Trophoblast cell (in vitro differentiated cells and primary cell): ENCODE measurements at regions not wholly inside any gene's neighbourhood (a gene's known extent, or its start where the extent isn't known, plus 50 kb on each side); places are given as distances from the start of the nearest gene placed in this dataset.
"Not testable (repeated sequence)": the region's sequence is repeated elsewhere in the genome, so short reads cannot be mapped to it uniquely, and the experiment has no call there.

Experiments used
- DNase-seq, 2 donors: peaks; one replicate each; pipeline ENCODE4 v3.0.0-alpha.2; 2016
- H2AFZ ChIP-seq: 2 replicates; pipeline ENCODE4 v1.6.1; 2013; ENCODE audit warnings: low read length, moderate library complexity, mild to moderate bottlenecking; ENCODE audit not compliant: insufficient read depth, poor library complexity
- H2AK5ac ChIP-seq: 2 replicates; pipeline ENCODE4 v1.6.1; 2013; ENCODE audit warnings: mild to moderate bottlenecking, low read length
- H2BK120ac ChIP-seq: 2 replicates; pipeline ENCODE4 v1.6.1; 2013; ENCODE audit warnings: low read length, mild to moderate bottlenecking, moderate library complexity; ENCODE audit not compliant: insufficient read depth, poor library complexity
- H2BK12ac ChIP-seq: 2 replicates; pipeline ENCODE4 v1.6.1; 2013; ENCODE audit warnings: mild to moderate bottlenecking, low read length, moderate library complexity
- H2BK5ac ChIP-seq: 2 replicates; pipeline ENCODE4 v1.6.1; 2013; ENCODE audit warnings: low read length, low read depth, moderate library complexity, mild to moderate bottlenecking; ENCODE audit not compliant: poor library complexity
- H3K14ac ChIP-seq: 2 replicates; pipeline ENCODE4 v1.6.1; 2013; ENCODE audit warnings: mild to moderate bottlenecking, low read length
- H3K18ac ChIP-seq: 2 replicates; pipeline ENCODE4 v1.6.1; 2013; ENCODE audit warnings: mild to moderate bottlenecking, low read length
- H3K23ac ChIP-seq: 2 replicates; pipeline ENCODE4 v1.6.1; 2013; ENCODE audit warnings: low read length
- H3K27ac ChIP-seq: 2 replicates; pipeline ENCODE4 v1.5.1; 2013; ENCODE audit warnings: low read depth, mild to moderate bottlenecking, inconsistent platforms, low read length, moderate library complexity
- H3K27me3 ChIP-seq: 2 replicates; pipeline ENCODE4 v1.6.1; 2013; ENCODE audit warnings: inconsistent platforms, mild to moderate bottlenecking, low read length, moderate library complexity; ENCODE audit not compliant: insufficient read depth
- H3K36me3 ChIP-seq, 2 experiments: 1 replicate in 1 of 2; 2 replicates in 1 of 2; pipeline ENCODE4 v1.6.1; 2013; ENCODE audit warnings: low read length in 2 of 2, mild to moderate bottlenecking in 2 of 2, moderate library complexity in 1 of 2; ENCODE audit not compliant: insufficient read depth in 2 of 2, control insufficient read depth in 1 of 2
- H3K4ac ChIP-seq: 2 replicates; pipeline ENCODE4 v1.6.1; 2013; ENCODE audit warnings: low read depth, mild to moderate bottlenecking, low read length, moderate library complexity
- H3K4me1 ChIP-seq, 2 experiments: 1 replicate in 1 of 2; 2 replicates in 1 of 2; pipeline ENCODE4 v1.6.1; 2013; ENCODE audit warnings: low read length in 2 of 2, mild to moderate bottlenecking in 2 of 2, moderate library complexity in 1 of 2; ENCODE audit not compliant: insufficient read depth in 2 of 2, control insufficient read depth in 1 of 2
- H3K4me2 ChIP-seq: 2 replicates; pipeline ENCODE4 v1.6.1; 2013; ENCODE audit warnings: inconsistent platforms, mild to moderate bottlenecking, low read length, moderate library complexity
- H3K4me3 ChIP-seq: 2 replicates; pipeline ENCODE4 v1.5.1; 2013; ENCODE audit warnings: mild to moderate bottlenecking, low read depth, low read length, inconsistent platforms
- H3K79me1 ChIP-seq: one replicate; pipeline ENCODE4 v1.6.1; 2013; ENCODE audit warnings: low read length
- H3K79me2 ChIP-seq: 2 replicates; pipeline ENCODE4 v1.6.1; 2013; ENCODE audit warnings: low read length, mild to moderate bottlenecking; ENCODE audit not compliant: control insufficient read depth, insufficient read depth, poor library complexity
- H3K9ac ChIP-seq: 2 replicates; pipeline ENCODE4 v1.6.1; 2013; ENCODE audit warnings: mild to moderate bottlenecking, low read length
- H3K9me3 ChIP-seq: 2 replicates; pipeline ENCODE4 v1.6.1; 2013; ENCODE audit warnings: low read depth, mild to moderate bottlenecking, control low read depth, inconsistent platforms, low read length; ENCODE audit not compliant: insufficient read depth
- H4K12ac ChIP-seq: 2 replicates; pipeline ENCODE4 v1.6.1; 2013; ENCODE audit warnings: low read depth, mild to moderate bottlenecking, low read length, moderate library complexity
- H4K8ac ChIP-seq: 2 replicates; pipeline ENCODE4 v1.6.1; 2013; ENCODE audit warnings: low read depth, mild to moderate bottlenecking, low read length, moderate library complexity
- H4K91ac ChIP-seq: one replicate; pipeline ENCODE4 v1.6.1; 2013; ENCODE audit warnings: low read depth, mild to moderate bottlenecking, low read length, moderate library complexity
- WGBS: extraction: QIAGEN DNeasy Blood & Tissue Kit; methylation state at CpG from one replicate; pipeline ENCODE4 v1.1.7; 2013; ENCODE audit warnings: missing lambda C conversion rate; ENCODE audit not compliant: insufficient read length, insufficient coverage; ENCODE audit errors: extremely low coverage; 5-methylcytosine and 5-hydroxymethylcytosine counted together

- not testable (repeated sequence) for H3K4me2 ChIP-seq, H3K23ac ChIP-seq, H3K27ac ChIP-seq, H2AFZ ChIP-seq, H3K4me3 ChIP-seq, H2BK5ac ChIP-seq, H3K9me3 ChIP-seq, H3K4me1 ChIP-seq, H3K9ac ChIP-seq, H4K8ac ChIP-seq, H3K36me3 ChIP-seq, H2BK120ac ChIP-seq, H4K12ac ChIP-seq, H3K4ac ChIP-seq, H3K79me2 ChIP-seq, H3K27me3 ChIP-seq, H3K18ac ChIP-seq, H2BK12ac ChIP-seq, H2AK5ac ChIP-seq, H3K14ac ChIP-seq, H4K91ac ChIP-seq, H3K79me1 ChIP-seq, DNase-seq
- WGBS = no CpG with 5 or more reads among the region's 4 CpGs
Observed at GRCh38 chr5:62757686-62758085, 179.1 kb downstream of the LRRC70 start.

- H3K4me1 ChIP-seq, H4K91ac ChIP-seq, H3K27me3 ChIP-seq, H2AFZ ChIP-seq, H4K8ac ChIP-seq, H3K4me2 ChIP-seq, H2BK12ac ChIP-seq, H3K18ac ChIP-seq, H3K9ac ChIP-seq, H3K27ac ChIP-seq, H3K4ac ChIP-seq, DNase-seq, H3K36me3 ChIP-seq, H2AK5ac ChIP-seq, H3K79me2 ChIP-seq, H4K12ac ChIP-seq, H2BK120ac ChIP-seq, H3K14ac ChIP-seq, H3K79me1 ChIP-seq, H2BK5ac ChIP-seq, H3K9me3 ChIP-seq, H3K23ac ChIP-seq, H3K4me3 ChIP-seq: not testable (repeated sequence)
- no CpG with 5 or more reads among the region's 4 CpGs for WGBS
Observed at GRCh38 chr5:62752998-62753367, 174.4 kb downstream of the LRRC70 start.

GRCh38 chr5:62752056-62752997, 173.7 kb downstream of the LRRC70 start:
- not testable (repeated sequence) for H3K4ac ChIP-seq

GRCh38 chr5:62742207-62742606, 163.6 kb downstream of the LRRC70 start:
- Histone ChIP-seq H3K79me1 (no peaks in the 10 kb centered on the region), H3K9ac (no peak overlapping the region), H4K91ac (no peak overlapping the region), H3K9me3 (no peaks in the 10 kb centered on the region), H3K27me3 (no peaks in the 10 kb centered on the region), H3K79me2 (no peaks in the 10 kb centered on the region), H2BK5ac (no peak overlapping the region), H3K4me3 (no peak overlapping the region), H3K14ac (no peak overlapping the region), H2AK5ac (no peak overlapping the region), H3K36me3 (no peaks in the 10 kb centered on the region), H3K27ac (no peak overlapping the region), H4K12ac (no peak overlapping the region), H3K18ac (no peak overlapping the region), H3K4me2 (no peak overlapping the region), H2AFZ (no peak overlapping the region), H2BK120ac (no peak overlapping the region), H4K8ac (no peak overlapping the region), H2BK12ac (no peak overlapping the region), H3K4me1 (no peaks in the 10 kb centered on the region), H3K23ac (no peak overlapping the region), H3K4ac (no peak overlapping the region)
- no peak for DNase-seq
- WGBS = no CpG with 5 or more reads among the region's 2 CpGs

More at GRCh38 chr5:62752056-62752997, 173.7 kb downstream of the LRRC70 start:
- not testable (repeated sequence) for H4K8ac ChIP-seq, H2BK12ac ChIP-seq, DNase-seq, H3K14ac ChIP-seq, H3K27ac ChIP-seq, H3K4me2 ChIP-seq, H2BK120ac ChIP-seq, H2AK5ac ChIP-seq, H3K36me3 ChIP-seq, H3K79me2 ChIP-seq, H3K18ac ChIP-seq, H3K23ac ChIP-seq, H3K4me3 ChIP-seq, H3K9ac ChIP-seq, H2BK5ac ChIP-seq, H4K12ac ChIP-seq, H3K79me1 ChIP-seq, H3K4me1 ChIP-seq, H4K91ac ChIP-seq, H3K9me3 ChIP-seq, H3K27me3 ChIP-seq, H2AFZ ChIP-seq
- WGBS = no CpG with 5 or more reads among the region's 17 CpGs
